ENCODE measurements at regions not wholly inside any gene's neighbourhood (a gene's known extent, or its start where the extent isn't known, plus 50 kb on each side); places are given as distances from the start of the nearest gene placed in this dataset.

GRCh38 chr2:47999512-47999911 lies 93.2 kb upstream of the FBXO11 start:
- TF ChIP-seq POLR2AphosphoS5 (IDR thresholded peaks at IDR 0.05; ENCODE audit: low read depth) (no peak), GABPA (IDR thresholded peaks at IDR 0.05; ENCODE audit: low read depth) (no peak), SPI1 (IDR thresholded peaks at IDR 0.05; ENCODE audit: borderline replicate concordance, low read depth) (no peak)
- TF ChIP-seq, protein P1, sequence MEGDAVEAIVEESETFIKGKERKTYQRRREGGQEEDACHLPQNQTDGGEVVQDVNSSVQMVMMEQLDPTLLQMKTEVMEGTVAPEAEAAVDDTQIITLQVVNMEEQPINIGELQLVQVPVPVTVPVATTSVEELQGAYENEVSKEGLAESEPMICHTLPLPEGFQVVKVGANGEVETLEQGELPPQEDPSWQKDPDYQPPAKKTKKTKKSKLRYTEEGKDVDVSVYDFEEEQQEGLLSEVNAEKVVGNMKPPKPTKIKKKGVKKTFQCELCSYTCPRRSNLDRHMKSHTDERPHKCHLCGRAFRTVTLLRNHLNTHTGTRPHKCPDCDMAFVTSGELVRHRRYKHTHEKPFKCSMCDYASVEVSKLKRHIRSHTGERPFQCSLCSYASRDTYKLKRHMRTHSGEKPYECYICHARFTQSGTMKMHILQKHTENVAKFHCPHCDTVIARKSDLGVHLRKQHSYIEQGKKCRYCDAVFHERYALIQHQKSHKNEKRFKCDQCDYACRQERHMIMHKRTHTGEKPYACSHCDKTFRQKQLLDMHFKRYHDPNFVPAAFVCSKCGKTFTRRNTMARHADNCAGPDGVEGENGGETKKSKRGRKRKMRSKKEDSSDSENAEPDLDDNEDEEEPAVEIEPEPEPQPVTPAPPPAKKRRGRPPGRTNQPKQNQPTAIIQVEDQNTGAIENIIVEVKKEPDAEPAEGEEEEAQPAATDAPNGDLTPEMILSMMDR (IDR thresholded peaks at IDR 0.05; ENCODE audit: insufficient read depth, low read length) = no peak
- TF ChIP-seq, protein P2, sequence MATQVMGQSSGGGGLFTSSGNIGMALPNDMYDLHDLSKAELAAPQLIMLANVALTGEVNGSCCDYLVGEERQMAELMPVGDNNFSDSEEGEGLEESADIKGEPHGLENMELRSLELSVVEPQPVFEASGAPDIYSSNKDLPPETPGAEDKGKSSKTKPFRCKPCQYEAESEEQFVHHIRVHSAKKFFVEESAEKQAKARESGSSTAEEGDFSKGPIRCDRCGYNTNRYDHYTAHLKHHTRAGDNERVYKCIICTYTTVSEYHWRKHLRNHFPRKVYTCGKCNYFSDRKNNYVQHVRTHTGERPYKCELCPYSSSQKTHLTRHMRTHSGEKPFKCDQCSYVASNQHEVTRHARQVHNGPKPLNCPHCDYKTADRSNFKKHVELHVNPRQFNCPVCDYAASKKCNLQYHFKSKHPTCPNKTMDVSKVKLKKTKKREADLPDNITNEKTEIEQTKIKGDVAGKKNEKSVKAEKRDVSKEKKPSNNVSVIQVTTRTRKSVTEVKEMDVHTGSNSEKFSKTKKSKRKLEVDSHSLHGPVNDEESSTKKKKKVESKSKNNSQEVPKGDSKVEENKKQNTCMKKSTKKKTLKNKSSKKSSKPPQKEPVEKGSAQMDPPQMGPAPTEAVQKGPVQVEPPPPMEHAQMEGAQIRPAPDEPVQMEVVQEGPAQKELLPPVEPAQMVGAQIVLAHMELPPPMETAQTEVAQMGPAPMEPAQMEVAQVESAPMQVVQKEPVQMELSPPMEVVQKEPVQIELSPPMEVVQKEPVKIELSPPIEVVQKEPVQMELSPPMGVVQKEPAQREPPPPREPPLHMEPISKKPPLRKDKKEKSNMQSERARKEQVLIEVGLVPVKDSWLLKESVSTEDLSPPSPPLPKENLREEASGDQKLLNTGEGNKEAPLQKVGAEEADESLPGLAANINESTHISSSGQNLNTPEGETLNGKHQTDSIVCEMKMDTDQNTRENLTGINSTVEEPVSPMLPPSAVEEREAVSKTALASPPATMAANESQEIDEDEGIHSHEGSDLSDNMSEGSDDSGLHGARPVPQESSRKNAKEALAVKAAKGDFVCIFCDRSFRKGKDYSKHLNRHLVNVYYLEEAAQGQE (IDR thresholded peaks at IDR 0.05; ENCODE audit: insufficient replicate concordance, low read depth) = no peak
- no peak for DNase-seq (ENCODE audit: low read depth in 1 of 2, low spot score in 1 of 2)
- Histone ChIP-seq H3K27ac (replicated peaks) (no peak overlapping the region), H3K27me3 (ENCODE audit: insufficient read depth, poor library complexity, severe bottlenecking) (no peaks in the 10 kb centered on the region), H3K4me3 (replicated peaks; ENCODE audit: insufficient read depth, low read length) (no peak overlapping the region)

DNA sequence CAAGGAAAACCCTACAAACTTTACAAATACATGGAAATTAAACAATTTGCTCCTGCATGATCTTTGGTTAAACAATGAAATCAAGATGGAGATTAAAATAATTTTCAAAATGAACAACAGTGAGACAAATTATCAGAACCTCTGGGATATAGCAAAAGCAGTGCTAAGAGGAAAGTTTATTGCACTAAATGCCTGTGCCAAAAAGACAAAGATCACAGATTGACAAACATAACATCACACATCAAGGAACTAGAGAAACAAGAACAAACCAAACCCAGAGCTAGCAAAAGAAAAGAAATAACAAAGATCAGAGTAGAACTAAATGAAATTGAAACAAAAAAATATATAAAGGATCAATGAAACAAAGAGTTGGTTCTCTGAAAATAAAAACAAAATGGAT lies 95.2 kb upstream of the FBXO11 start:
- Histone ChIP-seq H3K4me3 (replicated peaks; ENCODE audit: insufficient read depth, low read length) (no peak overlapping the region), H3K27ac (replicated peaks) (no peak overlapping the region), H3K27me3 (ENCODE audit: insufficient read depth, poor library complexity, severe bottlenecking) (no peaks in the 10 kb centered on the region)
- DNase-seq (ENCODE audit: low read depth in 1 of 2, low spot score in 1 of 2) = no peak
- TF ChIP-seq, protein P1 (IDR thresholded peaks at IDR 0.05; ENCODE audit: insufficient read depth, low read length) = no peak
- TF ChIP-seq, protein P2 (IDR thresholded peaks at IDR 0.05; ENCODE audit: insufficient replicate concordance, low read depth) = no peak
- no peak for TF ChIP-seq SPI1 (IDR thresholded peaks at IDR 0.05; ENCODE audit: borderline replicate concordance, low read depth)
- no peak for TF ChIP-seq POLR2AphosphoS5 (IDR thresholded peaks at IDR 0.05; ENCODE audit: low read depth)
- no peak for TF ChIP-seq GABPA (IDR thresholded peaks at IDR 0.05; ENCODE audit: low read depth)

GRCh38 chr2:48006094-48006493 lies 99.8 kb upstream of the FBXO11 start:
- H3K4me3 ChIP-seq (replicated peaks; ENCODE audit: insufficient read depth, low read length) = no peak overlapping the region
- DNase-seq (ENCODE audit: low read depth in 1 of 2, low spot score in 1 of 2) = no peak
- no peak overlapping the region for H3K27ac ChIP-seq (replicated peaks)
- TF ChIP-seq GABPA (IDR thresholded peaks at IDR 0.05; ENCODE audit: low read depth) = no peak
- H3K27me3 ChIP-seq (ENCODE audit: insufficient read depth, poor library complexity, severe bottlenecking) = no peaks in the 10 kb centered on the region

- Histone ChIP-seq H3K4me3 (replicated peaks; ENCODE audit: insufficient read depth, low read length) (no peak overlapping the region), H3K27me3 (ENCODE audit: insufficient read depth, poor library complexity, severe bottlenecking) (no peaks in the 10 kb centered on the region), H3K27ac (replicated peaks) (no peak overlapping the region)
- no peak for TF ChIP-seq GABPA (IDR thresholded peaks at IDR 0.05; ENCODE audit: low read depth)
- TF ChIP-seq, protein P2 (IDR thresholded peaks at IDR 0.05; ENCODE audit: insufficient replicate concordance, low read depth) = no peak
- TF ChIP-seq POLR2AphosphoS5 (IDR thresholded peaks at IDR 0.05; ENCODE audit: low read depth) = no peak
- TF ChIP-seq SPI1 (IDR thresholded peaks at IDR 0.05; ENCODE audit: borderline replicate concordance, low read depth) = no peak
- TF ChIP-seq, protein P1 (IDR thresholded peaks at IDR 0.05; ENCODE audit: insufficient read depth, low read length) = no peak
- DNase-seq (ENCODE audit: low read depth in 1 of 2, low spot score in 1 of 2) = no peak
Observed at GRCh38 chr2:48007699-48008268, 101.5 kb upstream of the FBXO11 start.
